CD4-positive, CD25-positive, alpha-beta regulatory T cell (primary cell): ENCODE measurements at regions not wholly inside any gene's neighbourhood (a gene's known extent, or its start where the extent isn't known, plus 50 kb on each side); places are given as distances from the start of the nearest gene placed in this dataset.
"Not testable (repeated sequence)": the region's sequence is repeated elsewhere in the genome, so short reads cannot be mapped to it uniquely, and the experiment has no call there.

Experiments
- ATAC-seq, 2 donors: fragments of 150-1000 bp; cut with Tn5 transposase; one replicate each; pipeline ENCODE4 v1.10.0; 2021; ENCODE audit warnings: low read depth in 2 of 2, moderate number of reproducible peaks in 2 of 2, moderate library complexity in 1 of 2
- DNase-seq, 3 donors: peaks; one replicate each; pipeline versions ENCODE4 v3.0.0 to v3.0.0-alpha.2; 2012 to 2022; ENCODE audit warnings: mixed read lengths in 1 of 3
- H3K27ac ChIP-seq: one replicate; pipeline ENCODE4 v1.7.0; 2013; ENCODE audit warnings: mild to moderate bottlenecking, low read length; ENCODE audit not compliant: insufficient read depth, poor library complexity, severe bottlenecking
- H3K27me3 ChIP-seq: one replicate; pipeline ENCODE4 v1.7.0; 2013; ENCODE audit warnings: low read length; ENCODE audit not compliant: control insufficient read depth, insufficient read depth
- H3K36me3 ChIP-seq: one replicate; pipeline ENCODE4 v1.7.0; 2013; ENCODE audit warnings: mild to moderate bottlenecking, low read length, moderate library complexity; ENCODE audit not compliant: control insufficient read depth, insufficient read depth
- H3K4me1 ChIP-seq: 2 replicates; pipeline ENCODE4 v1.7.0; 2013; ENCODE audit warnings: mild to moderate bottlenecking, low read length; ENCODE audit not compliant: insufficient read depth, control insufficient read depth, poor library complexity, severe bottlenecking
- H3K4me3 ChIP-seq: one replicate; pipeline ENCODE4 v1.7.0; 2013; ENCODE audit warnings: low read depth, mild to moderate bottlenecking, low read length, moderate library complexity
- H3K9me3 ChIP-seq, 2 experiments: 1 replicate in 1 of 2; 2 replicates in 1 of 2; pipeline ENCODE4 v1.7.0; 2013; ENCODE audit warnings: low read length in 2 of 2, mild to moderate bottlenecking in 1 of 2, moderate library complexity in 1 of 2; ENCODE audit not compliant: control insufficient read depth in 2 of 2
- H3K27ac Mint-ChIP-seq, 3 donors: one replicate each; pipeline ENCODE4 v1.8.0; 2020 to 2022; ENCODE audit warnings: mild to moderate bottlenecking in 3 of 3, mixed read lengths in 3 of 3, moderate library complexity in 2 of 3
- H3K27me3 Mint-ChIP-seq: one replicate; pipeline ENCODE4 v1.8.0; 2022; ENCODE audit warnings: mild to moderate bottlenecking, mixed read lengths
- H3K36me3 Mint-ChIP-seq: one replicate; pipeline ENCODE4 v1.8.0; 2020; ENCODE audit warnings: mixed read lengths
- H3K4me1 Mint-ChIP-seq, 4 donors: one replicate each; pipeline ENCODE4 v1.8.0; 2020 to 2022; ENCODE audit warnings: mixed read lengths in 4 of 4, mild to moderate bottlenecking in 1 of 4
- H3K4me3 Mint-ChIP-seq, 4 donors: one replicate each; pipeline ENCODE4 v1.8.0; 2020 to 2022; ENCODE audit warnings: mild to moderate bottlenecking in 4 of 4, mixed read lengths in 4 of 4, moderate library complexity in 3 of 4
- H3K9me3 Mint-ChIP-seq, 7 donors: one replicate each; pipeline ENCODE4 v1.8.0; 2020 to 2022; ENCODE audit warnings: mixed read lengths in 7 of 7, mild to moderate bottlenecking in 3 of 7, moderate library complexity in 2 of 7

GRCh38 chr11:90705661-90706060 is 482.8 kb upstream of the CHORDC1 start:
- Mint-ChIP-seq H3K36me3 (no peaks in the 10 kb centered on the region), H3K4me3 (no peak overlapping the region), H3K9me3 (peaks cover 0 to 28% (median 11%) of the 10 kb centered on the region in 7 donors), H3K27me3 (no peaks in the 10 kb centered on the region), H3K27ac (no peak overlapping the region), H3K4me1 (no peaks in the 10 kb centered on the region)
- no peaks in the 10 kb centered on the region for H3K9me3 ChIP-seq
- DNase-seq (no peak), ATAC-seq (no peak)
- H3K27ac ChIP-seq: no peak overlapping the region
- no peaks in the 10 kb centered on the region for H3K4me1 ChIP-seq
- H3K27me3 ChIP-seq: no peaks in the 10 kb centered on the region
- no peaks in the 10 kb centered on the region for H3K36me3 ChIP-seq
- no peak overlapping the region for H3K4me3 ChIP-seq

- Mint-ChIP-seq H3K4me3 (no peak overlapping the region), H3K36me3 (no peaks in the 10 kb centered on the region), H3K27ac (no peak overlapping the region), H3K27me3 (no peaks in the 10 kb centered on the region), H3K4me1 (no peaks in the 10 kb centered on the region), H3K9me3 (peaks cover 0 to 28% (median 10%) of the 10 kb centered on the region in 7 donors)
- Histone ChIP-seq H3K27me3 (no peaks in the 10 kb centered on the region), H3K36me3 (no peaks in the 10 kb centered on the region), H3K4me3 (no peak overlapping the region), H3K27ac (no peak overlapping the region), H3K4me1 (no peaks in the 10 kb centered on the region), H3K9me3 (no peaks in the 10 kb centered on the region)
- ATAC-seq (no peak), DNase-seq (no peak)
Observed at GRCh38 chr11:90704510-90704909, 481.7 kb upstream of the CHORDC1 start.

GRCh38 chr11:90701716-90702115 is 478.9 kb upstream of the CHORDC1 start:
- no peak for DNase-seq
- Mint-ChIP-seq H3K36me3 (no peaks in the 10 kb centered on the region), H3K4me3 (no peak overlapping the region), H3K27ac (no peak overlapping the region), H3K27me3 (no peaks in the 10 kb centered on the region), H3K4me1 (no peaks in the 10 kb centered on the region), H3K9me3 (peaks cover 2 to 28% (median 8%) of the 10 kb centered on the region in 7 donors)
- Histone ChIP-seq H3K27me3 (no peaks in the 10 kb centered on the region), H3K9me3 (no peaks in the 10 kb centered on the region), H3K36me3 (no peaks in the 10 kb centered on the region), H3K27ac (no peak overlapping the region), H3K4me1 (no peaks in the 10 kb centered on the region), H3K4me3 (no peak overlapping the region)
- no peak for ATAC-seq

GRCh38 chr11:90700789-90701439 is 478.1 kb upstream of the CHORDC1 start:
- Mint-ChIP-seq H3K4me1 (no peaks in the 10 kb centered on the region), H3K4me3 (peak overlapping the region in 1 of 4 donors; percentile 21), H3K36me3 (no peaks in the 10 kb centered on the region), H3K27me3 (no peaks in the 10 kb centered on the region), H3K27ac (no peak overlapping the region), H3K9me3 (peaks cover 2 to 22% (median 8%) of the 10 kb centered on the region in 7 donors)
- no peaks in the 10 kb centered on the region for H3K36me3 ChIP-seq
- H3K9me3 ChIP-seq: no peaks in the 10 kb centered on the region
- no peaks in the 10 kb centered on the region for H3K4me1 ChIP-seq
- no peaks in the 10 kb centered on the region for H3K27me3 ChIP-seq
- no peak for DNase-seq
- H3K27ac ChIP-seq: no peak overlapping the region
- no peak overlapping the region for H3K4me3 ChIP-seq
- ATAC-seq: no peak

- ATAC-seq (no peak), DNase-seq (no peak)
- H3K4me1 ChIP-seq: no peaks in the 10 kb centered on the region
- H3K4me3 ChIP-seq: no peak overlapping the region
- Mint-ChIP-seq H3K27me3 (no peaks in the 10 kb centered on the region), H3K4me3 (no peak overlapping the region), H3K9me3 (peaks cover 3 to 15% (median 6%) of the 10 kb centered on the region in 7 donors), H3K4me1 (no peaks in the 10 kb centered on the region), H3K27ac (no peak overlapping the region), H3K36me3 (no peaks in the 10 kb centered on the region)
- H3K9me3 ChIP-seq: no peaks in the 10 kb centered on the region
- no peaks in the 10 kb centered on the region for H3K27me3 ChIP-seq
- no peak overlapping the region for H3K27ac ChIP-seq
- no peaks in the 10 kb centered on the region for H3K36me3 ChIP-seq
Observed at GRCh38 chr11:90699791-90700400, 477.0 kb upstream of the CHORDC1 start.

- Histone ChIP-seq H3K9me3 (no peaks in the 10 kb centered on the region), H3K27me3 (no peaks in the 10 kb centered on the region), H3K36me3 (no peaks in the 10 kb centered on the region), H3K27ac (no peak overlapping the region), H3K4me1 (no peaks in the 10 kb centered on the region), H3K4me3 (no peak overlapping the region)
- Mint-ChIP-seq H3K4me3 (no peak overlapping the region), H3K4me1 (no peaks in the 10 kb centered on the region), H3K27ac (no peak overlapping the region), H3K9me3 (peaks cover 3 to 14% (median 5%) of the 10 kb centered on the region in 7 donors), H3K27me3 (no peaks in the 10 kb centered on the region), H3K36me3 (no peaks in the 10 kb centered on the region)
- ATAC-seq: no peak
- no peak for DNase-seq
Observed at GRCh38 chr11:90698238-90698637, 475.4 kb upstream of the CHORDC1 start.

- Mint-ChIP-seq H3K9me3 (peaks cover 0 to 18% (median 8%) of the 10 kb centered on the region in 7 donors), H3K4me3 (peak overlapping the region in 1 of 4 donors; percentile 27)
- not testable (repeated sequence) for DNase-seq, H3K4me3 ChIP-seq, H3K36me3 ChIP-seq, ATAC-seq, H3K27me3 Mint-ChIP-seq, H3K27ac Mint-ChIP-seq, H3K4me1 ChIP-seq, H3K4me1 Mint-ChIP-seq, H3K36me3 Mint-ChIP-seq, H3K9me3 ChIP-seq, H3K27ac ChIP-seq, H3K27me3 ChIP-seq
Observed at GRCh38 chr11:90675496-90675895, 452.6 kb upstream of the CHORDC1 start.

- Histone ChIP-seq H3K4me3 (no peak overlapping the region), H3K9me3 (no peaks in the 10 kb centered on the region), H3K27me3 (no peaks in the 10 kb centered on the region), H3K36me3 (no peaks in the 10 kb centered on the region), H3K4me1 (no peaks in the 10 kb centered on the region), H3K27ac (no peak overlapping the region)
- Mint-ChIP-seq H3K36me3 (no peaks in the 10 kb centered on the region), H3K4me3 (no peak overlapping the region), H3K9me3 (peaks cover 3 to 20% (median 11%) of the 10 kb centered on the region in 7 donors), H3K27ac (no peak overlapping the region), H3K4me1 (no peaks in the 10 kb centered on the region), H3K27me3 (no peaks in the 10 kb centered on the region)
- ATAC-seq (no peak), DNase-seq (no peak)
Observed at GRCh38 chr11:90669094-90669493, 446.2 kb upstream of the CHORDC1 start.
